Left renal cortex interstitium (tissue), 4 donors: ENCODE measurements at regions not wholly inside any gene's neighbourhood (a gene's known extent, or its start where the extent isn't known, plus 50 kb on each side); places are given as distances from the start of the nearest gene placed in this dataset.

Source experiments
- DNase-seq, 4 donors: peaks; one replicate each; pipeline ENCODE4 v3.0.0-alpha.2; 2013; ENCODE audit warnings: low read depth in 4 of 4, low spot score in 2 of 4, missing footprints in 1 of 4

GRCh38 chr5:171676286-171676944 lies 109.2 kb upstream of the SMIM23 start:
- no peak for DNase-seq

- DNase-seq = no peak
Measured at GRCh38 chr5:171678646-171679045, 107.0 kb upstream of the SMIM23 start.

- DNase-seq = no peak
Measured at GRCh38 chr5:171680485-171680884, 105.1 kb upstream of the SMIM23 start.

GRCh38 chr5:171681061-171681460 lies 104.6 kb upstream of the SMIM23 start:
- no peak for DNase-seq

GRCh38 chr5:171681677-171682076 lies 103.9 kb upstream of the SMIM23 start:
- no peak for DNase-seq

- no peak for DNase-seq
Measured at GRCh38 chr5:171682801-171683200, 102.8 kb upstream of the SMIM23 start.

GRCh38 chr5:171684169-171684568 lies 101.4 kb upstream of the SMIM23 start:
- no peak for DNase-seq

- DNase-seq = no peak
Measured at GRCh38 chr5:171688696-171689495, 96.7 kb upstream of the SMIM23 start.

- DNase-seq = no peak
Measured at GRCh38 chr5:171689853-171690417, 95.7 kb upstream of the SMIM23 start.

- DNase-seq = no peak
Measured at GRCh38 chr5:171692107-171692506, 93.5 kb upstream of the SMIM23 start.

GRCh38 chr5:171692936-171693335 lies 92.7 kb upstream of the SMIM23 start:
- no peak for DNase-seq

- DNase-seq = no peak
Measured at GRCh38 chr5:171693412-171693811, 92.2 kb upstream of the SMIM23 start.

GRCh38 chr5:171695804-171696203 lies 89.8 kb upstream of the SMIM23 start:
- no peak for DNase-seq

- no peak for DNase-seq
Measured at GRCh38 chr5:171697221-171698102, 88.2 kb upstream of the SMIM23 start.

- DNase-seq = no peak
Measured at GRCh38 chr5:171700318-171700912, 85.2 kb upstream of the SMIM23 start.

- no peak for DNase-seq
Measured at GRCh38 chr5:171701100-171701541, 84.5 kb upstream of the SMIM23 start.

GRCh38 chr5:171702135-171702770 lies 83.4 kb upstream of the SMIM23 start:
- DNase-seq = no peak

GRCh38 chr5:171703146-171703545 lies 82.5 kb upstream of the SMIM23 start:
- DNase-seq = no peak

- DNase-seq = no peak
Measured at GRCh38 chr5:171705036-171705435, 80.6 kb upstream of the SMIM23 start.
